Smooth muscle cell (in vitro differentiated cells): ENCODE measurements at regions not wholly inside any gene's neighbourhood (a gene's known extent, or its start where the extent isn't known, plus 50 kb on each side); places are given as distances from the start of the nearest gene placed in this dataset.
A peak's percentile ranks its signal among the peaks of the same experiment; 100 is the strongest.
"Not testable (repeated sequence)": the region's sequence is repeated elsewhere in the genome, so short reads cannot be mapped to it uniquely, and the experiment has no call there.

Experiments
- DNase-seq: peaks from one replicate; lab custom pipeline; 2025; ENCODE audit not compliant: unreplicated experiment; lab: John Stamatoyannopoulos, UW
- H2AFZ ChIP-seq: fragments of 200-600 bp; sonication (generic); 2 replicates; pipeline ENCODE4 v1.6.0; 2016; ENCODE audit warnings: antibody characterized with exemption, low read depth, mild to moderate bottlenecking
- H3F3A ChIP-seq: fragments of 200-600 bp; sonication (generic); 2 replicates; pipeline ENCODE4 v1.6.0; 2017; ENCODE audit warnings: antibody characterized with exemption, low read depth
- H3K27ac ChIP-seq: fragments of 200-600 bp; sonication (generic); 2 replicates; pipeline ENCODE4 v1.5.1; 2016; ENCODE audit warnings: low read depth, mild to moderate bottlenecking
- H3K27me3 ChIP-seq: fragments of 200-600 bp; sonication (generic); 2 replicates; pipeline ENCODE4 v1.6.1; 2016; ENCODE audit warnings: low read depth, mild to moderate bottlenecking
- H3K36me3 ChIP-seq: fragments of 200-600 bp; sonication (generic); 2 replicates; pipeline ENCODE4 v1.5.1; 2016; ENCODE audit warnings: low read depth
- H3K4me1 ChIP-seq: fragments of 200-600 bp; sonication (generic); 2 replicates; pipeline ENCODE4 v1.5.1; 2016; ENCODE audit warnings: low read depth
- H3K4me2 ChIP-seq: fragments of 200-600 bp; sonication (generic); 2 replicates; pipeline ENCODE4 v1.6.0; 2016; ENCODE audit warnings: mild to moderate bottlenecking
- H3K4me3 ChIP-seq: fragments of 200-600 bp; sonication (generic); 2 replicates; pipeline ENCODE4 v1.5.1; 2016; ENCODE audit warnings: mild to moderate bottlenecking
- H3K79me2 ChIP-seq: fragments of 200-600 bp; sonication (generic); 2 replicates; pipeline ENCODE4 v1.6.0; 2016; ENCODE audit warnings: low read depth, mild to moderate bottlenecking
- H3K9ac ChIP-seq: fragments of 200-600 bp; sonication (generic); 2 replicates; pipeline ENCODE4 v1.6.0; 2016; ENCODE audit warnings: low read depth
- H3K9me3 ChIP-seq: fragments of 200-600 bp; sonication (generic); replicated peaks from 2 replicates; pipeline ENCODE4 v1.5.1; 2016; ENCODE audit warnings: low read depth
- H4K20me1 ChIP-seq: fragments of 200-600 bp; sonication (generic); 2 replicates; pipeline ENCODE4 v1.6.0; 2016; ENCODE audit warnings: low read depth
- CTCF ChIP-seq: fragments of 200-600 bp; sonication (generic); IDR thresholded peaks from 2 replicates; pipeline ENCODE4 v1.5.1; 2017; ENCODE audit warnings: borderline replicate concordance, mild to moderate bottlenecking, antibody characterized with exemption; ENCODE audit not compliant: insufficient read depth, poor library complexity, severe bottlenecking
- WGBS: methylation state at CpG from one replicate; pipeline ENCODE4 v1.1.7; 2016; ENCODE audit warnings: low lambda C conversion rate; 5-methylcytosine and 5-hydroxymethylcytosine counted together

- H3F3A ChIP-seq: no peaks in the 10 kb centered on the region
- no peaks in the 10 kb centered on the region for H3K36me3 ChIP-seq
- 91% methylated on average over 2 of the region's 2 CpGs for WGBS
- H4K20me1 ChIP-seq: no peaks in the 10 kb centered on the region
- no peak for DNase-seq
- H3K9ac ChIP-seq: no peak overlapping the region
- H3K27ac ChIP-seq: no peak overlapping the region
- TF ChIP-seq CTCF: no peak
- no peak overlapping the region for H2AFZ ChIP-seq
- no peaks in the 10 kb centered on the region for H3K27me3 ChIP-seq
- no peak overlapping the region for H3K4me3 ChIP-seq
- no peaks in the 10 kb centered on the region for H3K9me3 ChIP-seq
- peaks cover 1% of the 10 kb centered on the region for H3K4me1 ChIP-seq
- no peak overlapping the region for H3K4me2 ChIP-seq
- no peaks in the 10 kb centered on the region for H3K79me2 ChIP-seq
These were observed 186.1 kb downstream of the C9orf152 start for GRCh38 chr9:110021891-110022290.

- not testable (repeated sequence) for H3K36me3 ChIP-seq, H3F3A ChIP-seq, H3K27me3 ChIP-seq, H4K20me1 ChIP-seq, DNase-seq, H3K79me2 ChIP-seq, H2AFZ ChIP-seq, H3K4me3 ChIP-seq, H3K9ac ChIP-seq, H3K4me2 ChIP-seq, H3K27ac ChIP-seq, H3K9me3 ChIP-seq
- H3K4me1 ChIP-seq: peaks cover 14% of the 10 kb centered on the region
- 98% methylated on average over 8 of the region's 8 CpGs for WGBS
These were observed 184.7 kb downstream of the C9orf152 start for GRCh38 chr9:110023221-110023620.

- Histone ChIP-seq H3K79me2 (no peaks in the 10 kb centered on the region), H3K27me3 (no peaks in the 10 kb centered on the region), H3K9ac (no peak overlapping the region), H4K20me1 (no peaks in the 10 kb centered on the region), H3K4me1 (peaks cover 35% of the 10 kb centered on the region), H3K4me2 (no peak overlapping the region), H3K9me3 (no peaks in the 10 kb centered on the region), H3K4me3 (no peak overlapping the region), H3K36me3 (no peaks in the 10 kb centered on the region), H2AFZ (no peak overlapping the region), H3F3A (peaks cover 12% of the 10 kb centered on the region), H3K27ac (no peak overlapping the region)
- DNase-seq: no peak
- 88% methylated on average over 4 of the region's 4 CpGs for WGBS
- no peak for TF ChIP-seq CTCF
These were observed 182.3 kb downstream of the C9orf152 start for GRCh38 chr9:110025551-110026170.

- H3K27me3 ChIP-seq: no peaks in the 10 kb centered on the region
- no peaks in the 10 kb centered on the region for H3K9me3 ChIP-seq
- DNase-seq: no peak
- no peak overlapping the region for H3K9ac ChIP-seq
- H3F3A ChIP-seq: peaks cover 12% of the 10 kb centered on the region
- peak overlapping the region; percentile 58 for H3K27ac ChIP-seq
- no peaks in the 10 kb centered on the region for H4K20me1 ChIP-seq
- no peak overlapping the region for H3K4me2 ChIP-seq
- peaks cover 35% of the 10 kb centered on the region for H3K4me1 ChIP-seq
- TF ChIP-seq CTCF: no peak
- no peak overlapping the region for H3K4me3 ChIP-seq
- no peaks in the 10 kb centered on the region for H3K36me3 ChIP-seq
- no peaks in the 10 kb centered on the region for H3K79me2 ChIP-seq
- H2AFZ ChIP-seq: peak overlapping the region; percentile 47
- WGBS: 62% methylated on average over 6 of the region's 6 CpGs
These were observed 180.3 kb downstream of the C9orf152 start for GRCh38 chr9:110027671-110028081.
